Body of pancreas (tissue), 4 donors: ENCODE measurements at regions not wholly inside any gene's neighbourhood (a gene's known extent, or its start where the extent isn't known, plus 50 kb on each side); places are given as distances from the start of the nearest gene placed in this dataset.

Experiments
- CTCF ChIP-seq, 7 experiments: fragments of 450-650 bp in 4 of 7; fragments of 200-600 bp in 3 of 7; sonication (generic) in 3 of 7; IDR thresholded peaks; one replicate each; pipeline ENCODE4 v1.5.1; 2016 to 2019; ENCODE audit warnings: antibody characterized with exemption in 7 of 7
- POLR2A ChIP-seq, 3 donors: fragments of 450-650 bp; IDR thresholded peaks; one replicate each; pipeline ENCODE4 v1.6.1; 2016; ENCODE audit warnings: antibody characterized with exemption in 3 of 3, mild to moderate bottlenecking in 2 of 3

- no peak for TF ChIP-seq CTCF (IDR thresholded peaks at IDR 0.05)
- no peak for TF ChIP-seq POLR2A (IDR thresholded peaks at IDR 0.05)
Observed at GRCh38 chr4:31613946-31614623, 893.9 kb downstream of the PCDH7 start.
